OCI-LY1 (cell line): ENCODE measurements at regions not wholly inside any gene's neighbourhood (a gene's known extent, or its start where the extent isn't known, plus 50 kb on each side); places are given as distances from the start of the nearest gene placed in this dataset.

Experiments
- H2AFZ ChIP-seq: fragments of 200-600 bp; sonication (generic), shearing (Covaris generic); 2 replicates; pipeline ENCODE4 v1.6.0; 2014; ENCODE audit warnings: antibody characterized with exemption, mild to moderate bottlenecking, low read length
- H3F3A ChIP-seq: fragments of 200-600 bp; sonication (generic), shearing (Covaris generic); 2 replicates; pipeline ENCODE4 v1.6.0; 2014; ENCODE audit warnings: mild to moderate bottlenecking, antibody characterized with exemption, low read length, moderate library complexity; ENCODE audit not compliant: insufficient read depth
- H3K27ac ChIP-seq: fragments of 200-600 bp; sonication (generic); 2 replicates; pipeline ENCODE4 v1.5.1; 2014; ENCODE audit warnings: low read length, mixed run types, mild to moderate bottlenecking, low read depth; ENCODE audit not compliant: poor library complexity, severe bottlenecking
- H3K27me3 ChIP-seq: fragments of 200-600 bp; sonication (generic); 2 replicates; pipeline ENCODE4 v1.6.0; 2014; ENCODE audit warnings: antibody characterized with exemption, mild to moderate bottlenecking, low read length, moderate library complexity; ENCODE audit not compliant: insufficient read depth
- H3K36me3 ChIP-seq: fragments of 200-600 bp; sonication (generic); 2 replicates; pipeline ENCODE4 v1.6.1; 2014; ENCODE audit warnings: mild to moderate bottlenecking, antibody characterized with exemption, low read length, moderate library complexity, mixed read lengths; ENCODE audit not compliant: insufficient read depth
- H3K4me1 ChIP-seq: fragments of 200-600 bp; sonication (generic); 2 replicates; pipeline ENCODE4 v1.5.1; 2014; ENCODE audit warnings: mild to moderate bottlenecking, low read length, moderate library complexity; ENCODE audit not compliant: insufficient read depth, severe bottlenecking
- H3K4me2 ChIP-seq: fragments of 200-600 bp; sonication (generic), shearing (Covaris generic); 2 replicates; pipeline ENCODE4 v1.6.1; 2014; ENCODE audit warnings: low read length
- H3K4me3 ChIP-seq: fragments of 200-600 bp; sonication (generic); 2 replicates; pipeline ENCODE4 v1.5.1; 2014; ENCODE audit warnings: low read length, low read depth, mild to moderate bottlenecking, mixed read lengths; ENCODE audit not compliant: poor library complexity, severe bottlenecking
- H3K79me2 ChIP-seq: fragments of 200-600 bp; shearing (Covaris generic); 2 replicates; pipeline ENCODE4 v1.6.1; 2016; ENCODE audit warnings: mixed run types, low read length, mixed read lengths; ENCODE audit not compliant: insufficient read depth
- H3K9ac ChIP-seq: fragments of 200-600 bp; sonication (generic), shearing (Covaris generic); 2 replicates; pipeline ENCODE4 v1.6.1; 2014; ENCODE audit warnings: mild to moderate bottlenecking, low read length, mixed read lengths
- H3K9me2 ChIP-seq: fragments of 200-600 bp; sonication (generic), shearing (Covaris generic); 2 replicates; pipeline ENCODE4 v1.6.1; 2014; ENCODE audit warnings: low read depth, mild to moderate bottlenecking, low read length, mixed read lengths
- H3K9me3 ChIP-seq: fragments of 200-600 bp; shearing (Covaris generic); 2 replicates; pipeline ENCODE4 v1.6.1; 2014; ENCODE audit warnings: low read length, mixed read lengths
- H4K20me1 ChIP-seq: fragments of 200-600 bp; sonication (generic), shearing (Covaris generic); 2 replicates; pipeline ENCODE4 v1.6.0; 2016; ENCODE audit warnings: mild to moderate bottlenecking, low read length; ENCODE audit not compliant: insufficient read depth
- EZH2 ChIP-seq: fragments of 200-600 bp; sonication (generic), shearing (Covaris generic); IDR thresholded peaks from 2 replicates; pipeline ENCODE4 v1.8.0; 2017; ENCODE audit warnings: borderline replicate concordance, mixed run types, mild to moderate bottlenecking, antibody characterized with exemption, low read length, moderate library complexity, mixed read lengths
- TF ChIP-seq, protein P1 (sequence below): fragments of 200-600 bp; sonication (generic), shearing (Covaris generic); IDR thresholded peaks from 2 replicates; pipeline ENCODE4 v1.5.1; 2017; ENCODE audit warnings: mild to moderate bottlenecking, antibody characterized with exemption, low read length, moderate library complexity, mixed read lengths

GRCh38 chr6:51472745-51473487, 614.5 kb downstream of the PKHD1 start:
- Histone ChIP-seq H3K79me2 (no peaks in the 10 kb centered on the region), H3K4me1 (no peaks in the 10 kb centered on the region), H3K9me2 (no peaks in the 10 kb centered on the region), H3K9ac (no peak overlapping the region), H4K20me1 (no peaks in the 10 kb centered on the region), H3K27me3 (no peaks in the 10 kb centered on the region), H3K36me3 (no peaks in the 10 kb centered on the region), H3K9me3 (no peaks in the 10 kb centered on the region), H3K4me2 (no peak overlapping the region), H3K4me3 (no peak overlapping the region), H2AFZ (no peak overlapping the region), H3K27ac (no peak overlapping the region), H3F3A (no peaks in the 10 kb centered on the region)
- TF ChIP-seq, protein P1, sequence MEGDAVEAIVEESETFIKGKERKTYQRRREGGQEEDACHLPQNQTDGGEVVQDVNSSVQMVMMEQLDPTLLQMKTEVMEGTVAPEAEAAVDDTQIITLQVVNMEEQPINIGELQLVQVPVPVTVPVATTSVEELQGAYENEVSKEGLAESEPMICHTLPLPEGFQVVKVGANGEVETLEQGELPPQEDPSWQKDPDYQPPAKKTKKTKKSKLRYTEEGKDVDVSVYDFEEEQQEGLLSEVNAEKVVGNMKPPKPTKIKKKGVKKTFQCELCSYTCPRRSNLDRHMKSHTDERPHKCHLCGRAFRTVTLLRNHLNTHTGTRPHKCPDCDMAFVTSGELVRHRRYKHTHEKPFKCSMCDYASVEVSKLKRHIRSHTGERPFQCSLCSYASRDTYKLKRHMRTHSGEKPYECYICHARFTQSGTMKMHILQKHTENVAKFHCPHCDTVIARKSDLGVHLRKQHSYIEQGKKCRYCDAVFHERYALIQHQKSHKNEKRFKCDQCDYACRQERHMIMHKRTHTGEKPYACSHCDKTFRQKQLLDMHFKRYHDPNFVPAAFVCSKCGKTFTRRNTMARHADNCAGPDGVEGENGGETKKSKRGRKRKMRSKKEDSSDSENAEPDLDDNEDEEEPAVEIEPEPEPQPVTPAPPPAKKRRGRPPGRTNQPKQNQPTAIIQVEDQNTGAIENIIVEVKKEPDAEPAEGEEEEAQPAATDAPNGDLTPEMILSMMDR: no peak
- TF ChIP-seq EZH2: no peak

DNA sequence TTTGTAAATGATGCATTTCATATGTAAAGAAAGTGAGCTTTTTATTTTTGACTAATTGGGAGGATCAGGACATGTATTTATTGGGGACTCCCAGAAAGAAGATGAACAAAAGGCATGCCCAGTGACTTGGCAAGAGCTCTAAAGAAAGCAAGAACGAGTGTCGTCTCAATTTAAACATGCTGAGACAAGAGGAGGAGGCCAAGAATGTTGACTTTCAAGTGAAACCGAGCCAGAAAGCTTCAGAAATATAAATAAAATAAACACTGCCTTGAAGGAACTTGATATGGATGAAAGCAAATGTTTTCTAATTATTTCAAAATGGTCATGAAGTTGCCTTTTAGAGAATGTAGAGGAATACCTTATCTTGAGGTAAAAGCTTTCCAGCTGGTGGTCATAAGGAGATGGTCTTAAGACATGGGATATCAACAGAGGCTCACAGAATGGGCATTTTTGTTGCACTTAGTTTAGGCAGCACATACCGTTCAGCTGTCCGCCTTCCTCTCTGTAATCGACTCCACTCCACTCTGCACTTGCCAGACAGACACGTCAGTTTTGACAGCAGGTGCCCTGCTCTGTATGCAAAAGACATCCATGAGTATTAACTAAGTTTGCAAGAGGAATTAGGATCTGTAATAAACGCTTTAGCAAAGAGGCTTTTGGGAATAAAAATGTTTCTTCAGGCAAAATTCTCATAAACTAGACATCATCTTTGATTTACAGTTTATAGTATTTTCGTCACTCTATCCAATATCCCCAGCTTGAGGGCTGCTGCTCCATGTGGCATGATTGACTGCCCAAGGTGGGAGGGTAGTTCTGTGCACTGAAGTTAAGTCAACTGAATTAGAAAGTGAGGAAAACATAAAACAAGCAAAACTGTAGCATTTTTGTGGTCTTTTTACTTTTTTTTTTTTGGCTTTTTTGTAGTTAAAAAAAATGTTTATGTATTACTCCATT, 613.1 kb downstream of the PKHD1 start:
- Histone ChIP-seq H3K36me3 (no peaks in the 10 kb centered on the region), H3K4me2 (no peak overlapping the region), H3F3A (no peaks in the 10 kb centered on the region), H3K27me3 (no peaks in the 10 kb centered on the region), H4K20me1 (no peaks in the 10 kb centered on the region), H3K27ac (no peak overlapping the region), H3K9me3 (no peaks in the 10 kb centered on the region), H3K4me1 (no peaks in the 10 kb centered on the region), H2AFZ (no peak overlapping the region), H3K9me2 (no peaks in the 10 kb centered on the region), H3K9ac (no peak overlapping the region), H3K4me3 (no peak overlapping the region), H3K79me2 (no peaks in the 10 kb centered on the region)
- TF ChIP-seq, protein P1: no peak
- TF ChIP-seq EZH2: no peak

- Histone ChIP-seq H3K4me2 (no peak overlapping the region), H3K27ac (no peak overlapping the region), H3K9me3 (no peaks in the 10 kb centered on the region), H3K79me2 (no peaks in the 10 kb centered on the region), H3K9me2 (no peaks in the 10 kb centered on the region), H3K27me3 (no peaks in the 10 kb centered on the region), H3K36me3 (no peaks in the 10 kb centered on the region), H4K20me1 (no peaks in the 10 kb centered on the region), H3K4me1 (no peaks in the 10 kb centered on the region), H2AFZ (no peak overlapping the region), H3F3A (no peaks in the 10 kb centered on the region), H3K9ac (no peak overlapping the region), H3K4me3 (no peak overlapping the region)
- TF ChIP-seq, protein P1: no peak
- TF ChIP-seq EZH2: no peak
Observed at GRCh38 chr6:51477711-51478311, 609.6 kb downstream of the PKHD1 start.
